ENCODE measurements at regions not wholly inside any gene's neighbourhood (a gene's known extent, or its start where the extent isn't known, plus 50 kb on each side); places are given as distances from the start of the nearest gene placed in this dataset.

DNA sequence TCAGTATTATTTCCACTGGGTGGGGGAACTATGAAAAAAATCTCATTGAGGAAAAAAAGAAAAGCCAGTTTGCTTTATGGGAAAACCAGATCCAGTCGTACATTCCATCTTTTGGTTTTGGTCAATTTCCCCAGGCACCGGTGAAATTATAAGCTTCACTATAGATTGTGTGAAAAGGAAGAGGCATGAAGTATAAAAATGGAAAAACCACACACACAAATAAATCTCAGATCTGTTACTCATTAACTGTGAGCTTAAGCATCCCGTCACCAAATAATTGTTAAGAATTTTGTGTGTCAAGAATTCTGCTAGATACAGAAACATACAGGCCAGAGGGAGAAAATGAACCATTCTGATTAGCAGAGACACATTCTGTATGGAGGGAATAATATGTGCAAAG is 405.5 kb upstream of the CELF2 start:
- TF ChIP-seq RAD21 (IDR thresholded peaks at IDR 0.05; ENCODE audit: low read depth) (no peak), ZBTB7A (IDR thresholded peaks at IDR 0.05; ENCODE audit: low read depth) (no peak), TCF12 (IDR thresholded peaks at IDR 0.05; ENCODE audit: low read depth) (no peak), NFIC (IDR thresholded peaks at IDR 0.05) (no peak), CREB1 (IDR thresholded peaks at IDR 0.05; ENCODE audit: low read depth) (no peak), EP300 (IDR thresholded peaks at IDR 0.05; ENCODE audit: borderline replicate concordance) (no peak), FOXM1 (IDR thresholded peaks at IDR 0.05; ENCODE audit: borderline replicate concordance, low read depth) (no peak), TAF1 (IDR thresholded peaks at IDR 0.05; ENCODE audit: low read depth) (no peak), YY1 (IDR thresholded peaks at IDR 0.05; ENCODE audit: low read depth) (no peak), TEAD4 (IDR thresholded peaks at IDR 0.05) (no peak), EGR1 (IDR thresholded peaks at IDR 0.05) (no peak), CEBPB (IDR thresholded peaks at IDR 0.05) (no peak)
- TF ChIP-seq, protein P1, sequence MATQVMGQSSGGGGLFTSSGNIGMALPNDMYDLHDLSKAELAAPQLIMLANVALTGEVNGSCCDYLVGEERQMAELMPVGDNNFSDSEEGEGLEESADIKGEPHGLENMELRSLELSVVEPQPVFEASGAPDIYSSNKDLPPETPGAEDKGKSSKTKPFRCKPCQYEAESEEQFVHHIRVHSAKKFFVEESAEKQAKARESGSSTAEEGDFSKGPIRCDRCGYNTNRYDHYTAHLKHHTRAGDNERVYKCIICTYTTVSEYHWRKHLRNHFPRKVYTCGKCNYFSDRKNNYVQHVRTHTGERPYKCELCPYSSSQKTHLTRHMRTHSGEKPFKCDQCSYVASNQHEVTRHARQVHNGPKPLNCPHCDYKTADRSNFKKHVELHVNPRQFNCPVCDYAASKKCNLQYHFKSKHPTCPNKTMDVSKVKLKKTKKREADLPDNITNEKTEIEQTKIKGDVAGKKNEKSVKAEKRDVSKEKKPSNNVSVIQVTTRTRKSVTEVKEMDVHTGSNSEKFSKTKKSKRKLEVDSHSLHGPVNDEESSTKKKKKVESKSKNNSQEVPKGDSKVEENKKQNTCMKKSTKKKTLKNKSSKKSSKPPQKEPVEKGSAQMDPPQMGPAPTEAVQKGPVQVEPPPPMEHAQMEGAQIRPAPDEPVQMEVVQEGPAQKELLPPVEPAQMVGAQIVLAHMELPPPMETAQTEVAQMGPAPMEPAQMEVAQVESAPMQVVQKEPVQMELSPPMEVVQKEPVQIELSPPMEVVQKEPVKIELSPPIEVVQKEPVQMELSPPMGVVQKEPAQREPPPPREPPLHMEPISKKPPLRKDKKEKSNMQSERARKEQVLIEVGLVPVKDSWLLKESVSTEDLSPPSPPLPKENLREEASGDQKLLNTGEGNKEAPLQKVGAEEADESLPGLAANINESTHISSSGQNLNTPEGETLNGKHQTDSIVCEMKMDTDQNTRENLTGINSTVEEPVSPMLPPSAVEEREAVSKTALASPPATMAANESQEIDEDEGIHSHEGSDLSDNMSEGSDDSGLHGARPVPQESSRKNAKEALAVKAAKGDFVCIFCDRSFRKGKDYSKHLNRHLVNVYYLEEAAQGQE (IDR thresholded peaks at IDR 0.05; ENCODE audit: low read depth), result no peak
- TF ChIP-seq, protein P2, sequence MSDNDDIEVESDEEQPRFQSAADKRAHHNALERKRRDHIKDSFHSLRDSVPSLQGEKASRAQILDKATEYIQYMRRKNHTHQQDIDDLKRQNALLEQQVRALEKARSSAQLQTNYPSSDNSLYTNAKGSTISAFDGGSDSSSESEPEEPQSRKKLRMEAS (IDR thresholded peaks at IDR 0.05), result no peak
- TF ChIP-seq, protein P3, sequence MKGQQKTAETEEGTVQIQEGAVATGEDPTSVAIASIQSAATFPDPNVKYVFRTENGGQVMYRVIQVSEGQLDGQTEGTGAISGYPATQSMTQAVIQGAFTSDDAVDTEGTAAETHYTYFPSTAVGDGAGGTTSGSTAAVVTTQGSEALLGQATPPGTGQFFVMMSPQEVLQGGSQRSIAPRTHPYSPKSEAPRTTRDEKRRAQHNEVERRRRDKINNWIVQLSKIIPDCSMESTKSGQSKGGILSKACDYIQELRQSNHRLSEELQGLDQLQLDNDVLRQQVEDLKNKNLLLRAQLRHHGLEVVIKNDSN (IDR thresholded peaks at IDR 0.05), result no peak

DNA sequence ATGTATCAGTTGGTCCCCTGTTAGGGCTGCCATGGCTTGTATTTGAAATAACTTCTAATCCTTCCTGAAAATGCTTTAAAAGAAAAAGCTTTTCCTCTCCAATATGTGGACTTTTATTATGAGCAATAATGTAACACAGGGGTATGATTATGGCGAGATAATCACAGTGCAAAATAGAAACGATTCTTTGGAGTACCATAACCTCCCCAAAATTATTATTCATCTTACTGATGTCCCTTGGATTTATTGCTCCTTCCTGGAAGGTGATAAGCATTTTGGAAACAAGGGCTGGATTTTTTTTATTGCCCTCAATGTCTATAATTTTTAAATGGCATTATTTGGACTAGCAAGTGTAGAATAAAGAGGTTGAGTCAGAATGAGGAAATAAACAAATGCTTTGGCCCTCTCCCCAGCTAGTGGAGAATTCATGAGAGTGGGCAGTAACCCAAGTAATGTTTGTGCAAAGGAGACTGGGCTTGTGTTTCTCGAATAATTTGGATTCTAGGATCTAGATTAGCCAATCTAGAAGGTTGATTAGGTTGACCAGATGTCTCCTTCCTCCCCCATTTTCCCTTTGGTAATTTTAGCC is 403.9 kb upstream of the CELF2 start:
- TF ChIP-seq, protein P3 (IDR thresholded peaks at IDR 0.05), result no peak
- TF ChIP-seq NFIC (IDR thresholded peaks at IDR 0.05), result no peak
- TF ChIP-seq, protein P2 (IDR thresholded peaks at IDR 0.05), result no peak
- TF ChIP-seq TEAD4 (IDR thresholded peaks at IDR 0.05), result no peak

DNA sequence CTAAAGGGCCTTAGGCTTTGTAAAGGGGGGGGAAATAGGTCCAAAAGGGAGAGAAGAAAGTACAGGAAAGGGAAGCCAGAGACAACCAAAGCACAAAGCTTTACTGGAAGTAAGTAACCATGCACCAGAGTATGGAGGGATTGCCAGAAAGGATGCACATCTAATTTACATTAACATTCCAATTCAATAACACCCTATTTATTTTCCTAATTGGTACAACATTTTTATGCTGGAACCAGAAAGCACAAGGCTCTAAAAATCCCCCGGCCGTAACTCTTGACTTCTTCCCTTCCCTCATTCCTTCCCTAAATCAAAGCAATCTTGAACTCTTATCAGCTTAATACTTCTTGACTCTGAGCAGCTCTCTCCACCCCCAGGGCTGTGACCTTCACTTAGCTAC is 400.0 kb upstream of the CELF2 start:
- TF ChIP-seq, protein P3 (IDR thresholded peaks at IDR 0.05), result no peak
- TF ChIP-seq TAF1 (IDR thresholded peaks at IDR 0.05; ENCODE audit: low read depth), result no peak
- no peak for TF ChIP-seq CEBPB (IDR thresholded peaks at IDR 0.05)
- no peak for TF ChIP-seq YY1 (IDR thresholded peaks at IDR 0.05; ENCODE audit: low read depth)
- no peak for TF ChIP-seq EP300 (IDR thresholded peaks at IDR 0.05; ENCODE audit: borderline replicate concordance)
- no peak for TF ChIP-seq TCF12 (IDR thresholded peaks at IDR 0.05; ENCODE audit: low read depth)
- TF ChIP-seq, protein P2 (IDR thresholded peaks at IDR 0.05), result no peak
- TF ChIP-seq FOXM1 (IDR thresholded peaks at IDR 0.05; ENCODE audit: borderline replicate concordance, low read depth), result no peak
- TF ChIP-seq CREB1 (IDR thresholded peaks at IDR 0.05; ENCODE audit: low read depth), result no peak
- TF ChIP-seq NFIC (IDR thresholded peaks at IDR 0.05), result no peak
- TF ChIP-seq ZBTB7A (IDR thresholded peaks at IDR 0.05; ENCODE audit: low read depth), result no peak
- TF ChIP-seq EGR1 (IDR thresholded peaks at IDR 0.05), result no peak
- TF ChIP-seq, protein P1 (IDR thresholded peaks at IDR 0.05; ENCODE audit: low read depth), result no peak
- no peak for TF ChIP-seq RAD21 (IDR thresholded peaks at IDR 0.05; ENCODE audit: low read depth)
- TF ChIP-seq TEAD4 (IDR thresholded peaks at IDR 0.05), result no peak

DNA sequence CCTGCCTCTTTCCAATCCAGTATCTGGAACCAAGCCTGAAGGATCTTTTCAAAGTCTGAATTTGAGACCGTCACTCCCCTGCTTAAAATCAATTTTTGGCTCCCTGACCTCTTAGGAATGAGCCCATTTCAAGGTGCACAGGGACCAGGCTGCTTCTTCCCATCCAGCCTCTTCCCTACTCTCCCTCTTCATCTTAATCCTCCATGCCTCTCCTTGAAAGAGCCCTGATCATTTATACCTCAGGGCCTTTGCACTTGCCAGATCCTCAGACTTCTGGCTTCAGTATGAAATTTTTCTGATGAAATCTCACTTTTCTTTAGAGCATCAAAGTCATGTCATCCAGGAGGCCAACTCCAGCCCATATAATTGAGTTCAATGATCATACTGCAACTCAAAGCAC is 399.5 kb upstream of the CELF2 start:
- TF ChIP-seq FOXM1 (IDR thresholded peaks at IDR 0.05; ENCODE audit: borderline replicate concordance, low read depth) (no peak), TCF12 (IDR thresholded peaks at IDR 0.05; ENCODE audit: low read depth) (no peak), EGR1 (IDR thresholded peaks at IDR 0.05) (no peak), YY1 (IDR thresholded peaks at IDR 0.05; ENCODE audit: low read depth) (no peak), EP300 (IDR thresholded peaks at IDR 0.05; ENCODE audit: borderline replicate concordance) (no peak), RAD21 (IDR thresholded peaks at IDR 0.05; ENCODE audit: low read depth) (no peak), CREB1 (IDR thresholded peaks at IDR 0.05; ENCODE audit: low read depth) (no peak)
- TF ChIP-seq, protein P1 (IDR thresholded peaks at IDR 0.05; ENCODE audit: low read depth), result no peak
